Stimulated activated CD8-positive, alpha-beta memory T cell treated with anti-CD3 and anti-CD28 coated beads, Interleukin-15, amount 100 ng/mL, for 1 hour (primary cell): ENCODE measurements at regions not wholly inside any gene's neighbourhood (a gene's known extent, or its start where the extent isn't known, plus 50 kb on each side); places are given as distances from the start of the nearest gene placed in this dataset.

Experiments used
- DNase-seq: peaks from one replicate; pipeline ENCODE4 v3.0.0-alpha.2; 2020; ENCODE audit warnings: low read depth

GRCh38 chr16:79656553-79657115, 56.1 kb upstream of the MAF start:
- no peak for DNase-seq

GRCh38 chr16:79653373-79653891, 52.9 kb upstream of the MAF start:
- DNase-seq, result no peak

GRCh38 chr16:79651363-79651762, 50.8 kb upstream of the MAF start:
- no peak for DNase-seq
